ENCODE measurements at regions not wholly inside any gene's neighbourhood (a gene's known extent, or its start where the extent isn't known, plus 50 kb on each side); places are given as distances from the start of the nearest gene placed in this dataset.

GRCh38 chr3:124574012-124574411 lies 156.2 kb upstream of the UMPS start:
- TF ChIP-seq POLR2AphosphoS5 (IDR thresholded peaks at IDR 0.05; ENCODE audit: low read depth, low read length) (no peak), CTCF (IDR thresholded peaks at IDR 0.05) (no peak), REST (IDR thresholded peaks at IDR 0.05; ENCODE audit: insufficient read depth in 1 of 2, low read depth in 2 of 2, low read length in 1 of 2) (no peak), SIN3A (IDR thresholded peaks at IDR 0.05; ENCODE audit: borderline replicate concordance, insufficient read depth, low read depth, low read length) (no peak)
